Neural progenitor cell (in vitro differentiated cells): ENCODE measurements at regions not wholly inside any gene's neighbourhood (a gene's known extent, or its start where the extent isn't known, plus 50 kb on each side); places are given as distances from the start of the nearest gene placed in this dataset.

Experiments used
- DNase-seq: peaks from one replicate; pipeline ENCODE4 v3.0.0-alpha.2; 2016; ENCODE audit warnings: low spot score
- H2AFZ ChIP-seq: fragments of 200-600 bp; sonication (generic); replicated peaks from 2 replicates; pipeline ENCODE4 v1.6.1; 2016; ENCODE audit warnings: antibody characterized with exemption
- H3F3A ChIP-seq: fragments of 200-600 bp; sonication (generic); 2 replicates; pipeline ENCODE4 v1.6.1; 2016; ENCODE audit warnings: antibody characterized with exemption, low read depth
- H3K27ac ChIP-seq: fragments of 200-600 bp; sonication (generic); 2 replicates; pipeline ENCODE4 v1.5.1; 2016; ENCODE audit warnings: mild to moderate bottlenecking
- H3K27me3 ChIP-seq: fragments of 200-600 bp; sonication (generic); 2 replicates; pipeline ENCODE4 v1.6.1; 2016; ENCODE audit warnings: mild to moderate bottlenecking, moderate library complexity
- H3K36me3 ChIP-seq: fragments of 200-600 bp; sonication (generic); 2 replicates; pipeline ENCODE4 v1.5.1; 2016
- H3K4me1 ChIP-seq: fragments of 200-600 bp; sonication (generic); 2 replicates; pipeline ENCODE4 v1.6.1; 2016; ENCODE audit warnings: mixed run types
- H3K4me2 ChIP-seq: fragments of 200-600 bp; sonication (generic); 2 replicates; pipeline ENCODE4 v1.6.1; 2016
- H3K4me3 ChIP-seq: fragments of 200-600 bp; sonication (generic); 2 replicates; pipeline ENCODE4 v1.5.1; 2016
- H3K79me2 ChIP-seq: fragments of 200-600 bp; sonication (generic); 2 replicates; pipeline ENCODE4 v1.6.1; 2016; ENCODE audit warnings: low read depth
- H3K9ac ChIP-seq: fragments of 200-600 bp; sonication (generic); 2 replicates; pipeline ENCODE4 v1.6.1; 2016
- H3K9me3 ChIP-seq: fragments of 200-600 bp; sonication (generic); 2 replicates; pipeline ENCODE4 v1.5.1; 2016; ENCODE audit warnings: low read depth
- H4K20me1 ChIP-seq: fragments of 200-600 bp; sonication (generic); 2 replicates; pipeline ENCODE4 v1.6.1; 2016; ENCODE audit warnings: low read depth
- H3K27ac Mint-ChIP-seq: 3 replicates; pipeline ENCODE4 v1.8.0; 2021; ENCODE audit warnings: mixed read lengths
- H3K27me3 Mint-ChIP-seq: 2 replicates; pipeline ENCODE4 v1.8.0; 2022; ENCODE audit warnings: low read depth, mild to moderate bottlenecking, inconsistent platforms, moderate library complexity, mixed read lengths; ENCODE audit not compliant: insufficient read depth
- H3K36me3 Mint-ChIP-seq: 3 replicates; pipeline ENCODE4 v1.8.0; 2021; ENCODE audit warnings: mixed read lengths
- H3K4me1 Mint-ChIP-seq: 3 replicates; pipeline ENCODE4 v1.8.0; 2021; ENCODE audit warnings: mixed read lengths
- H3K4me3 Mint-ChIP-seq: 3 replicates; pipeline ENCODE4 v1.8.0; 2021; ENCODE audit warnings: mild to moderate bottlenecking, moderate library complexity, mixed read lengths
- H3K9me3 Mint-ChIP-seq: 3 replicates; pipeline ENCODE4 v1.8.0; 2020; ENCODE audit warnings: mixed read lengths
- EZH2 ChIP-seq: fragments of 200-600 bp; sonication (generic); IDR thresholded peaks from 2 replicates; pipeline ENCODE4 v1.6.1; 2017; ENCODE audit warnings: antibody characterized with exemption, mild to moderate bottlenecking, moderate library complexity
- EZH2phosphoT487 ChIP-seq: fragments of 200-600 bp; sonication (generic); IDR thresholded peaks from 2 replicates; pipeline ENCODE4 v1.6.1; 2017; ENCODE audit warnings: antibody characterized with exemption
- TF ChIP-seq, protein P1 (sequence below): fragments of 200-600 bp; sonication (generic); IDR thresholded peaks from 2 replicates; pipeline ENCODE4 v1.5.1; 2017; ENCODE audit warnings: antibody characterized with exemption, mild to moderate bottlenecking

DNA sequence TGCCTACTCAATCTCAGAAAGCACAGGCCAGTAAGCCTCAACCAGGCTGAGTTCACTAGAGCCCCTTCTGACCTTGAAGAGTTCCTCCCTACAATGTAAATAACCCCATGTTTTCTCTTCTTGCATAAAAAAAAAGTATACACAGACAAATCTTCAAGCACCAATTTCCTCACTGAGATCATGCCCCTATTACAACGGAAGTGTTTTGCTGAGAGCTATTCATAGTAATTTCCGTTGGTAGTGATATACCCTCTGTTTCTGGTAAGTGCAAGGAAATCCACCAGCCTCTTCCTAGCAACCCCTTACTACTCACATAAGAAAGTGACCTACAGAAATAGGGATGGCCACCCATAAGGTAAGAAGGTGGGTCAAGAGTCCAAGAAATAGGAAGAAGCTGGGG is 76.4 kb upstream of the TARS1 start:
- Mint-ChIP-seq H3K27me3 (peaks cover 10% of the 10 kb centered on the region), H3K9me3 (peaks cover 9% of the 10 kb centered on the region), H3K36me3 (peaks cover 4% of the 10 kb centered on the region), H3K4me3 (no peak overlapping the region), H3K4me1 (peaks cover 24% of the 10 kb centered on the region), H3K27ac (no peak overlapping the region)
- Histone ChIP-seq H3K9ac (no peak overlapping the region), H3K4me3 (no peak overlapping the region), H3K4me1 (peaks cover 10% of the 10 kb centered on the region), H3K36me3 (no peaks in the 10 kb centered on the region), H3K79me2 (no peaks in the 10 kb centered on the region), H3K9me3 (no peaks in the 10 kb centered on the region), H3F3A (no peaks in the 10 kb centered on the region), H3K4me2 (peak overlapping the region; percentile 34), H4K20me1 (no peaks in the 10 kb centered on the region), H2AFZ (no peak overlapping the region), H3K27ac (no peak overlapping the region), H3K27me3 (no peaks in the 10 kb centered on the region)
- DNase-seq, result no peak
- no peak for TF ChIP-seq EZH2
- no peak for TF ChIP-seq EZH2phosphoT487
- TF ChIP-seq, protein P1, sequence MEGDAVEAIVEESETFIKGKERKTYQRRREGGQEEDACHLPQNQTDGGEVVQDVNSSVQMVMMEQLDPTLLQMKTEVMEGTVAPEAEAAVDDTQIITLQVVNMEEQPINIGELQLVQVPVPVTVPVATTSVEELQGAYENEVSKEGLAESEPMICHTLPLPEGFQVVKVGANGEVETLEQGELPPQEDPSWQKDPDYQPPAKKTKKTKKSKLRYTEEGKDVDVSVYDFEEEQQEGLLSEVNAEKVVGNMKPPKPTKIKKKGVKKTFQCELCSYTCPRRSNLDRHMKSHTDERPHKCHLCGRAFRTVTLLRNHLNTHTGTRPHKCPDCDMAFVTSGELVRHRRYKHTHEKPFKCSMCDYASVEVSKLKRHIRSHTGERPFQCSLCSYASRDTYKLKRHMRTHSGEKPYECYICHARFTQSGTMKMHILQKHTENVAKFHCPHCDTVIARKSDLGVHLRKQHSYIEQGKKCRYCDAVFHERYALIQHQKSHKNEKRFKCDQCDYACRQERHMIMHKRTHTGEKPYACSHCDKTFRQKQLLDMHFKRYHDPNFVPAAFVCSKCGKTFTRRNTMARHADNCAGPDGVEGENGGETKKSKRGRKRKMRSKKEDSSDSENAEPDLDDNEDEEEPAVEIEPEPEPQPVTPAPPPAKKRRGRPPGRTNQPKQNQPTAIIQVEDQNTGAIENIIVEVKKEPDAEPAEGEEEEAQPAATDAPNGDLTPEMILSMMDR, result no peak

DNA sequence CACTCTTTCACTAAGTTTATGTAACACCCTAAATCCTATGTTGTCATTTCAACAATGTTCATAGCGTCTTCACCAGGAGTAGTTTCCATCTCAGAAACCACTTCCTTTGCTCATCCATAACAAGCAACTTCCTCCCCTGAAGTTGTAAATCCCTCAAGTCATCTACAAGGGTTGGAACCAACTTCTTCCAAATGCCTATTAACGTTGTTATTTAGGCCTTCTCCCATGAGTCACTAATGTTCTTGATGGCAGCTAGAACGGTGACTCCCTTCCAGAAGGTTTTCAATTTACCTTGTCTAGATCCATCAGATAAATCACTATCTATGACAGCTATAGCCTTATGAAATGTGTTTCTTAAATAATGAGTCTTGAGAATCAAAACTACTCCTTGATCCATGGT is 73.3 kb upstream of the TARS1 start:
- H3K9me3 Mint-ChIP-seq, result peaks cover 2% of the 10 kb centered on the region
- peaks cover 7% of the 10 kb centered on the region for H3K27me3 Mint-ChIP-seq
- no peaks in the 10 kb centered on the region for H3K36me3 ChIP-seq
- no peaks in the 10 kb centered on the region for H4K20me1 ChIP-seq
- H3K9ac ChIP-seq, result no peak overlapping the region
- no peak overlapping the region for H2AFZ ChIP-seq
- no peaks in the 10 kb centered on the region for H3K9me3 ChIP-seq
- no peak overlapping the region for H3K4me3 Mint-ChIP-seq
- no peaks in the 10 kb centered on the region for H3F3A ChIP-seq
- no peak overlapping the region for H3K4me2 ChIP-seq
- no peak overlapping the region for H3K27ac ChIP-seq
- TF ChIP-seq EZH2, result no peak
- TF ChIP-seq, protein P1, result no peak
- no peak for TF ChIP-seq EZH2phosphoT487
- H3K4me3 ChIP-seq, result no peak overlapping the region
- no peak for DNase-seq
- H3K4me1 ChIP-seq, result peaks cover 10% of the 10 kb centered on the region
- no peak overlapping the region for H3K27ac Mint-ChIP-seq
- no peaks in the 10 kb centered on the region for H3K27me3 ChIP-seq
- H3K4me1 Mint-ChIP-seq, result peaks cover 20% of the 10 kb centered on the region
- H3K79me2 ChIP-seq, result no peaks in the 10 kb centered on the region
- H3K36me3 Mint-ChIP-seq, result peaks cover 2% of the 10 kb centered on the region

DNA sequence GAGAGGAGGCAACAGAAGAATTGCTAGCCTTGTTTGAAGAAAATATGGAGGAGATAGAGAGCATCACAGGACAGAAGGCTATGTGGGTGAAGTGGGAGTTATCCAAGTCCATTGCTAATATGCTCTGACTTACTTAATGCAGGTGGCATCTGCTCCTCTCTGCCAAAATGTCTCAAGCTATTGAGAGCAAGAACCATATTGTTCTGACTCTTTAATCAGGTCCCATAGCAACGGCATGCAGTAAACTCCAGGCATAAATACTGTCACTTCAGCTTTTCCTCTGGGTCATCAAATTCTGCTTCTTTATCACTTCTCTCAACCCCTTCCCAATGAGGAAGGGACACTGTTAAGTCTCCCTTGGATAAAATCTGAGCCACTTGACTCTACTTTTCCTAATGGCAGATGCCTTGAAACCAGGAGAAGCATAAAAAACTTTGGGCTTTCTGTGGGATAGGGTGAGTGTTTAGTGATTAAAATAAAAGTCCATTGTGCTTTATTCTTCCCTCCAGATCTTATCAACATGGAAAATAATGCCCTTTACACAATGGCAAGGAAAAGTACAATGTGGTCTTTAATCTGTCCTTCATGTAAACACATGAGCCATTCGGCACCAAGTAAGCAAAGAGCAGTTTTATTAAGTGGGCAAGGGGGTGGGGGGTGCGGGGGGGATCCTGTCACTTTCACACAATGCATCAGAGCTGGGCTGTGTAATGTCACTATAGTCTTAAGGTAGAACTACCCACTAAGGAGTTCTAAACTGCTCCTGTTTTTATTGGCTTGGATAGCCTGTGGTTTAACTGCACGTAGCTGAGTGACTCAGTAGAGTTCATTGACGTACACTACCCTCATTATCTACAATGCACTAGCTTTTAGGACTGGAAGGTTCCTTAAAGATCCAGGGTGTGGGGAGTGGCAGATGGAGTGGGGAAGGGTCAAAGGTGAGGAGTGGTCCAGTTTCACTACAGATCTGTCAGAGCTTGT is 71.0 kb upstream of the TARS1 start:
- Histone ChIP-seq H3K4me2 (no peak overlapping the region), H3K27me3 (no peaks in the 10 kb centered on the region), H3K27ac (no peak overlapping the region), H2AFZ (no peak overlapping the region), H3K4me1 (peaks cover 6% of the 10 kb centered on the region), H3K36me3 (no peaks in the 10 kb centered on the region), H3K9ac (no peak overlapping the region), H4K20me1 (no peaks in the 10 kb centered on the region), H3K9me3 (no peaks in the 10 kb centered on the region), H3K79me2 (no peaks in the 10 kb centered on the region), H3F3A (no peaks in the 10 kb centered on the region), H3K4me3 (no peak overlapping the region)
- Mint-ChIP-seq H3K27ac (no peak overlapping the region), H3K9me3 (peaks cover 2% of the 10 kb centered on the region), H3K4me1 (no peaks in the 10 kb centered on the region), H3K36me3 (peaks cover 2% of the 10 kb centered on the region), H3K27me3 (peaks cover 8% of the 10 kb centered on the region), H3K4me3 (no peak overlapping the region)
- DNase-seq, result no peak
- TF ChIP-seq EZH2phosphoT487 (no peak), EZH2 (no peak)
- TF ChIP-seq, protein P1, result no peak
